Fibroblast of lung (primary cell): ENCODE measurements at regions not wholly inside any gene's neighbourhood (a gene's known extent, or its start where the extent isn't known, plus 50 kb on each side); places are given as distances from the start of the nearest gene placed in this dataset.

Source experiments
- DNase-seq, 2 donors: peaks; one replicate each; pipeline versions ENCODE4 v3.0.0 to v3.0.0-alpha.2; 2010; ENCODE audit warnings: low read depth in 2 of 2
- H2AFZ ChIP-seq: 2 replicates; pipeline ENCODE4 v1.5.1; 2012; ENCODE audit warnings: low read length, control low read depth, inconsistent platforms
- H3K27ac ChIP-seq: 2 replicates; pipeline ENCODE4 v1.5.1; 2011; ENCODE audit warnings: low read length, control low read depth; ENCODE audit not compliant: insufficient read depth
- H3K27me3 ChIP-seq: 2 replicates; pipeline ENCODE4 v1.5.1; 2011; ENCODE audit warnings: mild to moderate bottlenecking, low read length; ENCODE audit not compliant: control insufficient read depth, insufficient read depth
- H3K36me3 ChIP-seq: 2 replicates; pipeline ENCODE4 v1.5.1; 2011; ENCODE audit warnings: low read length; ENCODE audit not compliant: control insufficient read depth, insufficient read depth
- H3K4me1 ChIP-seq: 2 replicates; pipeline ENCODE4 v1.5.1; 2011; ENCODE audit warnings: low read length; ENCODE audit not compliant: control insufficient read depth, insufficient read depth; ENCODE audit errors: extremely low read depth
- H3K4me2 ChIP-seq: 2 replicates; pipeline ENCODE4 v1.5.1; 2011; ENCODE audit warnings: low read length, control low read depth; ENCODE audit not compliant: insufficient read depth; ENCODE audit errors: extremely low read depth
- H3K4me3 ChIP-seq, 4 experiments: fragments of 200-600 bp in 1 of 4; sonication (generic) in 1 of 4; replicated peaks in 1 of 4; 2 replicates each; pipeline ENCODE4 v1.5.1; 2011 to 2016; ENCODE audit warnings: low read length in 4 of 4, low read depth in 3 of 4, mild to moderate bottlenecking in 3 of 4, control low read depth in 2 of 4, inconsistent platforms in 1 of 4, mixed read lengths in 1 of 4; ENCODE audit not compliant: insufficient read depth in 1 of 4; ENCODE audit errors: control extremely low read depth in 1 of 4
- H3K79me2 ChIP-seq: 2 replicates; pipeline ENCODE4 v1.5.1; 2012; ENCODE audit warnings: mild to moderate bottlenecking, low read length, inconsistent platforms; ENCODE audit not compliant: control insufficient read depth, insufficient read depth
- H3K9ac ChIP-seq: 2 replicates; pipeline ENCODE4 v1.5.1; 2011; ENCODE audit warnings: mild to moderate bottlenecking, low read length, control low read depth; ENCODE audit not compliant: insufficient read depth
- H3K9me3 ChIP-seq: 2 replicates; pipeline ENCODE4 v1.5.1; 2012; ENCODE audit warnings: low read depth, low read length; ENCODE audit not compliant: control insufficient read depth, insufficient read depth
- H4K20me1 ChIP-seq: 2 replicates; pipeline ENCODE4 v1.5.1; 2011; ENCODE audit warnings: low read length; ENCODE audit not compliant: control insufficient read depth, insufficient read depth; ENCODE audit errors: extremely low read depth
- CTCF ChIP-seq, 2 donors: IDR thresholded peaks in 1 of 2; conservative IDR thresholded peaks in 1 of 2; 1 replicate in 1 of 2; 2 replicates in 1 of 2; pipeline ENCODE4 v1.5.1; 2011 to 2012; ENCODE audit warnings: low read length in 2 of 2, control low read depth in 1 of 2, inconsistent platforms in 1 of 2, low read depth in 1 of 2, mild to moderate bottlenecking in 1 of 2
- EZH2 ChIP-seq: IDR thresholded peaks from 2 replicates; pipeline ENCODE4 v1.5.1; 2012; ENCODE audit warnings: low read length, control low read depth, mild to moderate bottlenecking; ENCODE audit errors: missing control alignments

- Histone ChIP-seq H3K27me3 (no peaks in the 10 kb centered on the region), H2AFZ (no peak overlapping the region), H3K4me1 (no peaks in the 10 kb centered on the region), H3K9me3 (no peaks in the 10 kb centered on the region), H3K27ac (no peak overlapping the region), H3K9ac (no peak overlapping the region), H3K4me3 (no peak overlapping the region), H3K36me3 (no peaks in the 10 kb centered on the region), H3K4me2 (no peak overlapping the region), H4K20me1 (no peaks in the 10 kb centered on the region), H3K79me2 (no peaks in the 10 kb centered on the region)
- no peak for TF ChIP-seq CTCF (conservative IDR thresholded peaks at IDR 0.05 in 1 of 2, IDR thresholded peaks at IDR 0.05 in 1 of 2; ENCODE audit: low read depth in 1 of 2, low read length in 2 of 2)
- no peak for TF ChIP-seq EZH2
- DNase-seq: no peak
Measured at GRCh38 chr4:181108237-181108636, 1135.0 kb upstream of the TENM3 start.

GRCh38 chr4:181119186-181119585, 1124.0 kb upstream of the TENM3 start:
- no peak overlapping the region for H3K9ac ChIP-seq
- no peak overlapping the region for H2AFZ ChIP-seq
- no peaks in the 10 kb centered on the region for H3K36me3 ChIP-seq
- no peaks in the 10 kb centered on the region for H3K9me3 ChIP-seq
- H3K4me3 ChIP-seq: no peak overlapping the region
- H3K4me2 ChIP-seq: no peak overlapping the region
- TF ChIP-seq EZH2: no peak
- TF ChIP-seq CTCF (conservative IDR thresholded peaks at IDR 0.05 in 1 of 2, IDR thresholded peaks at IDR 0.05 in 1 of 2; ENCODE audit: low read depth in 1 of 2, low read length in 2 of 2): no peak
- H3K4me1 ChIP-seq: no peaks in the 10 kb centered on the region
- H3K79me2 ChIP-seq: no peaks in the 10 kb centered on the region
- H3K27ac ChIP-seq: no peak overlapping the region
- DNase-seq: no peak
- H4K20me1 ChIP-seq: no peaks in the 10 kb centered on the region
- no peaks in the 10 kb centered on the region for H3K27me3 ChIP-seq

- H3K4me2 ChIP-seq: no peak overlapping the region
- no peaks in the 10 kb centered on the region for H3K79me2 ChIP-seq
- no peak overlapping the region for H3K27ac ChIP-seq
- H3K27me3 ChIP-seq: no peaks in the 10 kb centered on the region
- H4K20me1 ChIP-seq: no peaks in the 10 kb centered on the region
- H3K9me3 ChIP-seq: no peaks in the 10 kb centered on the region
- H2AFZ ChIP-seq: no peak overlapping the region
- no peak for DNase-seq
- H3K9ac ChIP-seq: no peak overlapping the region
- H3K36me3 ChIP-seq: no peaks in the 10 kb centered on the region
- H3K4me3 ChIP-seq: no peak overlapping the region
- no peak for TF ChIP-seq EZH2
- H3K4me1 ChIP-seq: no peaks in the 10 kb centered on the region
Measured at GRCh38 chr4:181121733-181122132, 1121.5 kb upstream of the TENM3 start.
